ENCODE measurements at regions not wholly inside any gene's neighbourhood (a gene's known extent, or its start where the extent isn't known, plus 50 kb on each side); places are given as distances from the start of the nearest gene placed in this dataset.

DNA sequence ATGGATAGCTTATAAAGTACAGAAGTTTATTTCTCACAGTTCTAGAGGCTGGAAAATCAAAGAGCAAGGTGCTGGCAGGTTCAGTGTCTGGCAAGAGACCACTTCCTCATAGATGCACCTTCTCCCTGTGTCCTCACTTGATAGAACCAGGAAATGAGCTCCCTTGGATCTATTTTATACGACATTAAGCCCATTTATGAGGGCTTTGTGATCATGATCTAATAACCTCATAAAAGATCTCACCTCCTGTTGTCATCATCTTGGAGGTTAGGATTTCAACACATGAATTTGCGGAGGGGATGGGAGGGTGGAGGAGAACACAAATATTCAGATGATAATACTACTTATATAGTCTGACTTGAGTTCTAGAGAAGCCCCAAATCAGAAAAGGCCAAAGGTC is 222.1 kb upstream of the SNX7 start:
- Histone ChIP-seq H3K4me1 (ENCODE audit: control insufficient read depth in 2 of 2, insufficient read depth in 2 of 2, low read length in 2 of 2) (no peaks in the 10 kb centered on the region), H3K27ac (ENCODE audit: low read depth, low read length) (no peak overlapping the region), H3K27me3 (ENCODE audit: control insufficient read depth in 2 of 2, insufficient read depth in 2 of 2, low read length in 2 of 2) (no peaks in the 10 kb centered on the region), H3K9me3 (ENCODE audit: control insufficient read depth in 2 of 3, low read length in 3 of 3) (no peaks in the 10 kb centered on the region), H3K36me3 (ENCODE audit: control insufficient read depth in 2 of 3, insufficient read depth in 3 of 3, low read length in 3 of 3) (no peaks in the 10 kb centered on the region), H3K4me3 (ENCODE audit: low read length) (no peak overlapping the region)
- Mint-ChIP-seq H3K9me3 (peaks cover 0 to 13% (median 0%) of the 10 kb centered on the region in 11 donors), H3K36me3 (no peaks in the 10 kb centered on the region), H3K27me3 (peaks cover 0 to 6% (median 2%) of the 10 kb centered on the region in 5 donors), H3K4me1 (no peaks in the 10 kb centered on the region), H3K4me3 (no peak overlapping the region), H3K27ac (no peak overlapping the region)
- POLR2A ChIA-PET: no interaction called here
- ATAC-seq (no peak), DNase-seq (no peak)
- intact Hi-C loops (cut with micrococcal nuclease): no loop called here
- CTCF ChIA-PET: no interaction called here

DNA sequence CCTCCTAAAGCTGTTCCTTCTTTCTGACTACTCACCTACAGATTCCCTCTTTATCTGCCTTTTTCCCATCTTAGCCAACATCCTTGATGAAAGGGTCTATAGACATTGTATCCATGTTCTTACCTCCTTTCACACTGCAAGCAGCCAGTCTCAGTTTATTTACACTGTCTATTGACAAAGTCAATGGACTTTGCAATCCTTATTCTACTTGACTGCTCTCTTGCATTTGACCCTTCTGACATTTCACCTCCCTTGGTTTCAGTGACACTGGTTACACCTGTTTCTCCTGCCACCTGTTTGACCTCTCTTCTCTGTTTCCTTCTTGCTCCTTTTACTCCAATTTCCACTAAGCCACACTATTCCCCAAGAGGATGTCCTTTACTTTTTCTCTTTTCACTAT is 224.0 kb upstream of the SNX7 start:
- no peaks in the 10 kb centered on the region for H3K36me3 Mint-ChIP-seq
- ChIA-PET POLR2A (no interaction called here), CTCF (interaction anchor here (0.6 kb wide), 1 partner anchor 15 kb away, joined by 3 read pairs; no protein-coding TSS in a partner anchor)
- ATAC-seq (no peak), DNase-seq (no peak)
- Histone ChIP-seq H3K27me3 (ENCODE audit: control insufficient read depth in 2 of 2, insufficient read depth in 2 of 2, low read length in 2 of 2) (no peaks in the 10 kb centered on the region), H3K36me3 (ENCODE audit: control insufficient read depth in 2 of 3, insufficient read depth in 3 of 3, low read length in 3 of 3) (no peaks in the 10 kb centered on the region), H3K4me3 (ENCODE audit: low read length) (no peak overlapping the region), H3K9me3 (ENCODE audit: control insufficient read depth in 2 of 3, low read length in 3 of 3) (no peaks in the 10 kb centered on the region), H3K27ac (ENCODE audit: low read depth, low read length) (no peak overlapping the region), H3K4me1 (ENCODE audit: control insufficient read depth in 2 of 2, insufficient read depth in 2 of 2, low read length in 2 of 2) (no peaks in the 10 kb centered on the region)
- intact Hi-C loops (cut with micrococcal nuclease): no loop called here
- no peaks in the 10 kb centered on the region for H3K4me1 Mint-ChIP-seq
- H3K27me3 Mint-ChIP-seq: peaks cover 0 to 3% (median 2%) of the 10 kb centered on the region in 5 donors
- no peak overlapping the region for H3K27ac Mint-ChIP-seq
- H3K9me3 Mint-ChIP-seq: peaks cover 0 to 13% (median 0%) of the 10 kb centered on the region in 11 donors
- H3K4me3 Mint-ChIP-seq: no peak overlapping the region

DNA sequence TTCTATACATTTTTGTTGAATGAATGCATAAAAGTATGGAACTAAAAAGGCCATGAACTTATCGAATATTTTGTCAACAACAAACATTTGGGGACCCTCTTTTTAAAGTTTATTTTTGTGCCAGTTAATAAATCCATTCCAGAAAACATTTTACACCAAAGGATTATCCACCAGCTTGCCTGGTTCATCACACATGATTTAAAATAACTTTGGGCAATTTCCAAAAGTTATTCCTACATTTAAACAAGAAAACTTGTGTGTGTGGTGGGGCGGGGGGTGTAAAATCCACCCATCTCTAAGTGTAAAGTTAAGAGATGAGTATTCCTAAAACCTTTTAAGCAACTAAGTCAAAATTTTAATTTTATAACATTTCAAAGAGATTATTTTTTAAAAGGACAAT is 224.5 kb upstream of the SNX7 start:
- H3K27me3 ChIP-seq (ENCODE audit: control insufficient read depth in 2 of 2, insufficient read depth in 2 of 2, low read length in 2 of 2): no peaks in the 10 kb centered on the region
- Mint-ChIP-seq H3K27ac (no peak overlapping the region), H3K36me3 (no peaks in the 10 kb centered on the region), H3K9me3 (peaks cover 0 to 13% (median 0%) of the 10 kb centered on the region in 11 donors), H3K27me3 (peaks cover 0 to 3% (median 2%) of the 10 kb centered on the region in 5 donors), H3K4me3 (no peak overlapping the region), H3K4me1 (no peaks in the 10 kb centered on the region)
- ChIA-PET CTCF (interaction anchor here (0.6 kb wide), 1 partner anchor 15 kb away, joined by 3 read pairs; no protein-coding TSS in a partner anchor), POLR2A (no interaction called here)
- H3K4me3 ChIP-seq (ENCODE audit: low read length): no peak overlapping the region
- intact Hi-C loops (cut with micrococcal nuclease): no loop called here
- ATAC-seq (no peak), DNase-seq (no peak)
- no peaks in the 10 kb centered on the region for H3K4me1 ChIP-seq (ENCODE audit: control insufficient read depth in 2 of 2, insufficient read depth in 2 of 2, low read length in 2 of 2)
- no peaks in the 10 kb centered on the region for H3K9me3 ChIP-seq (ENCODE audit: control insufficient read depth in 2 of 3, low read length in 3 of 3)
- H3K27ac ChIP-seq (ENCODE audit: low read depth, low read length): no peak overlapping the region
- no peaks in the 10 kb centered on the region for H3K36me3 ChIP-seq (ENCODE audit: control insufficient read depth in 2 of 3, insufficient read depth in 3 of 3, low read length in 3 of 3)

GRCh38 chr1:98429965-98430443 is 231.5 kb upstream of the SNX7 start:
- H3K4me1 ChIP-seq (ENCODE audit: control insufficient read depth in 2 of 2, insufficient read depth in 2 of 2, low read length in 2 of 2): no peaks in the 10 kb centered on the region
- H3K27me3 Mint-ChIP-seq: no peaks in the 10 kb centered on the region
- ATAC-seq (no peak), DNase-seq (no peak)
- POLR2A ChIA-PET: no interaction called here
- H3K9me3 ChIP-seq (ENCODE audit: control insufficient read depth in 2 of 3, low read length in 3 of 3): no peaks in the 10 kb centered on the region
- intact Hi-C loops (cut with micrococcal nuclease): no loop called here
- peaks cover 0 to 5% (median 0%) of the 10 kb centered on the region in 11 donors for H3K9me3 Mint-ChIP-seq
- H3K27ac Mint-ChIP-seq: no peak overlapping the region
- no peak overlapping the region for H3K4me3 ChIP-seq (ENCODE audit: low read length)
- no peaks in the 10 kb centered on the region for H3K36me3 Mint-ChIP-seq
- H3K4me3 Mint-ChIP-seq: no peak overlapping the region
- no peak overlapping the region for H3K27ac ChIP-seq (ENCODE audit: low read depth, low read length)
- no peaks in the 10 kb centered on the region for H3K27me3 ChIP-seq (ENCODE audit: control insufficient read depth in 2 of 2, insufficient read depth in 2 of 2, low read length in 2 of 2)
- no peaks in the 10 kb centered on the region for H3K36me3 ChIP-seq (ENCODE audit: control insufficient read depth in 2 of 3, insufficient read depth in 3 of 3, low read length in 3 of 3)
- H3K4me1 Mint-ChIP-seq: no peaks in the 10 kb centered on the region
- CTCF ChIA-PET: no interaction called here

DNA sequence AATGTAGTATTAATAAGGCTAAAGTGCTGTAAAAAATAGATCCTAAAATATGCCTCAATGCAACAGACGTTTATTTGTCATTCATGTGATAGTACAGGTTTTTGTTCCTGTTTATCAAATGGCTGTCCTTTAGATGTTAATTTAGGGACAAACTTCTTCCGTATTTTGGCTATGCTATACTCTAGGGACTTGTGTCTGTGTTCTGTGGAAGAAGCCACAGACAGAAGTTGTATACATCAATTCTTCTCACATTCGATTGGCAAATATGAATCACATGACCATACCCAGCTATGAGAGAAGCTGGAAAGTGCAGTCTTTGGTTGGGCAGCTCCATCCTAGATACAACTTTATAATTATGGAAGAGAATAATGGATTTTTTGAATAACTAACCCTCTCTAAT is 232.7 kb upstream of the SNX7 start:
- CTCF ChIA-PET: no interaction called here
- Mint-ChIP-seq H3K4me1 (no peaks in the 10 kb centered on the region), H3K36me3 (no peaks in the 10 kb centered on the region), H3K9me3 (peaks cover 0 to 13% (median 0%) of the 10 kb centered on the region in 11 donors), H3K27me3 (no peaks in the 10 kb centered on the region), H3K27ac (no peak overlapping the region), H3K4me3 (no peak overlapping the region)
- H3K9me3 ChIP-seq (ENCODE audit: control insufficient read depth in 2 of 3, low read length in 3 of 3): no peaks in the 10 kb centered on the region
- H3K4me1 ChIP-seq (ENCODE audit: control insufficient read depth in 2 of 2, insufficient read depth in 2 of 2, low read length in 2 of 2): no peaks in the 10 kb centered on the region
- DNase-seq: no peak
- H3K36me3 ChIP-seq (ENCODE audit: control insufficient read depth in 2 of 3, insufficient read depth in 3 of 3, low read length in 3 of 3): no peaks in the 10 kb centered on the region
- POLR2A ChIA-PET: no interaction called here
- intact Hi-C loops (cut with micrococcal nuclease): no loop called here
- H3K4me3 ChIP-seq (ENCODE audit: low read length): no peak overlapping the region
- no peak for ATAC-seq
- no peak overlapping the region for H3K27ac ChIP-seq (ENCODE audit: low read depth, low read length)
- no peaks in the 10 kb centered on the region for H3K27me3 ChIP-seq (ENCODE audit: control insufficient read depth in 2 of 2, insufficient read depth in 2 of 2, low read length in 2 of 2)

DNA sequence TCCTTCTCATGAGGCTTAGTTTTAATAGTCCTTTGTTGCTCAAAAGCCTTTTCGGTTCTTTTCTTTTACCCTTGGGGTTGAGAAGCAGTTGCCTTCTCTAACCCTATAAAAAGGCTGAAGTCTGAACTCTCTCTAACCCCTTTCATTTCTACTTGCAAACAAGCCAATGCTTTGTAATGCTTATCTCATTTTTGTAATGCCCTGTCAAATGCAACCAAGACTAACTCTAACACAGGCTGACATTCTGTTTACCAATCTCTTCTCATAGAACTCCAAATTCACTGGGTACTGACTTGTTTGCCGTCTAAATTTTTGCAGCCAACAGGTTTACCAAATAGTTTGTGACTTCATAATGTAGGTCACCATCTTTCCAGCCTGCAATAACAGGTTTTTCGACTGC is 233.9 kb upstream of the SNX7 start:
- no peak for DNase-seq
- Histone ChIP-seq H3K27me3 (ENCODE audit: control insufficient read depth in 2 of 2, insufficient read depth in 2 of 2, low read length in 2 of 2) (no peaks in the 10 kb centered on the region), H3K36me3 (ENCODE audit: control insufficient read depth in 2 of 3, insufficient read depth in 3 of 3, low read length in 3 of 3) (no peaks in the 10 kb centered on the region), H3K27ac (ENCODE audit: low read depth, low read length) (no peak overlapping the region), H3K9me3 (ENCODE audit: control insufficient read depth in 2 of 3, low read length in 3 of 3) (no peaks in the 10 kb centered on the region), H3K4me3 (ENCODE audit: low read length) (no peak overlapping the region), H3K4me1 (ENCODE audit: control insufficient read depth in 2 of 2, insufficient read depth in 2 of 2, low read length in 2 of 2) (no peaks in the 10 kb centered on the region)
- intact Hi-C loops (cut with micrococcal nuclease): no loop called here
- no peak overlapping the region for H3K4me3 Mint-ChIP-seq
- no peak overlapping the region for H3K27ac Mint-ChIP-seq
- ChIA-PET CTCF (no interaction called here), POLR2A (no interaction called here)
- no peak for ATAC-seq
- no peaks in the 10 kb centered on the region for H3K4me1 Mint-ChIP-seq
- no peaks in the 10 kb centered on the region for H3K36me3 Mint-ChIP-seq
- no peaks in the 10 kb centered on the region for H3K27me3 Mint-ChIP-seq
- H3K9me3 Mint-ChIP-seq: peaks cover 0 to 13% (median 0%) of the 10 kb centered on the region in 11 donors

- Mint-ChIP-seq H3K9me3 (peaks cover 0 to 13% (median 0%) of the 10 kb centered on the region in 11 donors), H3K4me1 (no peaks in the 10 kb centered on the region)
- CTCF ChIA-PET: interaction anchor here (0.5 kb wide), 1 partner anchor 956 kb away, joined by 4 read pairs; no protein-coding TSS in a partner anchor
Observed at GRCh38 chr1:98426092-98426491, 235.4 kb upstream of the SNX7 start.

More at GRCh38 chr1:98426092-98426491, 235.4 kb upstream of the SNX7 start:
- Histone ChIP-seq H3K4me3 (ENCODE audit: low read length) (no peak overlapping the region), H3K27me3 (ENCODE audit: control insufficient read depth in 2 of 2, insufficient read depth in 2 of 2, low read length in 2 of 2) (no peaks in the 10 kb centered on the region), H3K4me1 (ENCODE audit: control insufficient read depth in 2 of 2, insufficient read depth in 2 of 2, low read length in 2 of 2) (no peaks in the 10 kb centered on the region), H3K27ac (ENCODE audit: low read depth, low read length) (no peak overlapping the region), H3K9me3 (ENCODE audit: control insufficient read depth in 2 of 3, low read length in 3 of 3) (no peaks in the 10 kb centered on the region), H3K36me3 (ENCODE audit: control insufficient read depth in 2 of 3, insufficient read depth in 3 of 3, low read length in 3 of 3) (no peaks in the 10 kb centered on the region)
- ATAC-seq (no peak), DNase-seq (no peak)
- intact Hi-C loops (cut with micrococcal nuclease): no loop called here
- Mint-ChIP-seq H3K4me3 (no peak overlapping the region), H3K27me3 (no peaks in the 10 kb centered on the region), H3K36me3 (no peaks in the 10 kb centered on the region), H3K27ac (no peak overlapping the region)
- POLR2A ChIA-PET: no interaction called here

Measured in naive thymus-derived CD4-positive, alpha-beta T cell (primary cell).